ENCODE measurements at regions not wholly inside any gene's neighbourhood (a gene's known extent, or its start where the extent isn't known, plus 50 kb on each side); places are given as distances from the start of the nearest gene placed in this dataset.

DNA sequence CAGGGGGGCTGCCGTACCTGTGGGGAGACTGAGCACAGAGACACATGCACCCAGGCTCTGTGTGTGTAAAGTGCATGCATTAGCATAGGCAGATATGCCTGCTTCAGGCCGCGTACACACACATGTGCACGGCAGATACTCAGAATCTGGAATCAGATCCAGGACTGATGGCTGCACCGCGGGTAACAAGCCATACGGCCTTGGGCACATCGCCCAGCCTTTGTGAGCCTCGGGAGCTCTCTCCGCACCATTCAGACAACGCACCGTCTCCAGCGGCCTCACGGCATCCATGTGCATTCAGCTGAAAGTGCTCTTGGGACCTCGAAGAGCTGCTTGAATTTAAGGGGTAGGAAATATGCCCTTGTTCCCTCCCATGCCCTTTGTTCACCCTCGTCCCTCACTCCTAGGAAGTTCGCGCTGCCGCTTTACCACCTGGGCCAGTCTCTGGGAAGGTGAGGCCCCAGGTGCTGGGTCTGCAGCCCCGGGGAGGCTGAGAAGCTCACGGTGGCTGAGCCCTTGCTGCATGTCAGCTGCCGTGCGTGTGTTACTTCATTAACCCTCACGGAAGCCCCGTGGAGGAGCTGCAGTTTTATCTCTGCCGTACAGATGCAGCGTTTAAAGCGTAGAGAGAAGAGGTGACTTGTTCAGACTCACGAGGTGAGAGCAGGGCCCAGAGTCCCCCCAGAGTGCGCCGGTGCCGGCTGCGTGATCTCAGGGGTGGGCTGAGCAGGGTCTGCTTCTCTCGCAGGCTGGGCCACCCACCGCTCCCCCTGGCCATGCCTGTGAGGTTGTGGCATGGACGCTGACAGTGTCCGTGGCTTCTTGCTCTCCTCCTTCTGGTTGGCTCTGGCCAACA is 377.7 kb upstream of the MYT1L start:
- no peak for DNase-seq (ENCODE audit: extremely low read depth in 1 of 2, low read depth in 1 of 2)

- DNase-seq (ENCODE audit: extremely low read depth in 1 of 2, low read depth in 1 of 2), result no peak
Measured at GRCh38 chr2:2707206-2707991, 376.3 kb upstream of the MYT1L start.

GRCh38 chr2:2706306-2706705 is 375.2 kb upstream of the MYT1L start:
- DNase-seq (ENCODE audit: extremely low read depth in 1 of 2, low read depth in 1 of 2), result no peak

GRCh38 chr2:2705871-2706270 is 374.8 kb upstream of the MYT1L start:
- no peak for DNase-seq (ENCODE audit: extremely low read depth in 1 of 2, low read depth in 1 of 2)

- DNase-seq (ENCODE audit: extremely low read depth in 1 of 2, low read depth in 1 of 2), result no peak
Measured at GRCh38 chr2:2704428-2705090, 373.5 kb upstream of the MYT1L start.

GRCh38 chr2:2703762-2704427 is 372.8 kb upstream of the MYT1L start:
- DNase-seq (ENCODE audit: extremely low read depth in 1 of 2, low read depth in 1 of 2), result no peak

DNA sequence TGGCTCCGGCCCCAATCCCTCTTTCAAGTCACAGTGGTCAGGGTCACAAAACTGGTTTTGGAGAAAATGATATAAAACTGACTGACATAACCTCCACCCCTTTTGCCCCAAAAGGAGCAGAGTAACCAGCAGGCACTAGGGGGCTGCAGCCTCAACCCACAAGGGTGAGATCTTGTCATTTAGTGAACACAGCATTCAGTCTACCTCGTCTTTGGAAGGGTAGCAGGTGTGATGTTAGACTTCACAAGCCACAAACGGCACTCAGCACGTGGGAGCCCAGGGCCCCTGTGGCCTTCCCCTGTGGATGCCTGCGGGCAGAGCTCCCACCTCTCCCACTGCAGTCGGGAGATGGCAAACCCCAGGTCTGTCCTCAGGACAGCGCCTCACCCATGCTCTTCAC is 372.1 kb upstream of the MYT1L start:
- no peak for DNase-seq (ENCODE audit: extremely low read depth in 1 of 2, low read depth in 1 of 2)

GRCh38 chr2:2702385-2702784 is 371.3 kb upstream of the MYT1L start:
- no peak for DNase-seq (ENCODE audit: extremely low read depth in 1 of 2, low read depth in 1 of 2)

DNA sequence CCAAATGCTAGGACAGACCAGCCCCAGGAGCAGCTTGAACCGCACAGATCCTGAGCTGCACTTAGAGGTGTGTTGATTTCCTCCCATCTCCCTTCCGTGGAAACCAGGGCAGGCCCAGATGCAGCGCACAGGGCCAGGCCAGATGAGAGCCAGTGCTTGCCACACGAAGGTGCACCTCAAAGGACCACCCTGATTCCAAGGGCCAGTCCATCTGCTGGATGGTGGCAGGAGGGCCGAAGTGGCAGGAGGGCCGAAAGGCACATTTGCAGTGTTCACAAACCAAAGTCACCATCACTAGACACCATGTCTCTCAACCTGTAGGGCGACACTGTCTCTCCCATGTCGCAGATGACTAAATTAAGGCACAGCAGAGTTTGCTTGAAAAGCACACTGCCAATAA is 370.7 kb upstream of the MYT1L start:
- DNase-seq (ENCODE audit: extremely low read depth in 1 of 2, low read depth in 1 of 2), result no peak

DNA sequence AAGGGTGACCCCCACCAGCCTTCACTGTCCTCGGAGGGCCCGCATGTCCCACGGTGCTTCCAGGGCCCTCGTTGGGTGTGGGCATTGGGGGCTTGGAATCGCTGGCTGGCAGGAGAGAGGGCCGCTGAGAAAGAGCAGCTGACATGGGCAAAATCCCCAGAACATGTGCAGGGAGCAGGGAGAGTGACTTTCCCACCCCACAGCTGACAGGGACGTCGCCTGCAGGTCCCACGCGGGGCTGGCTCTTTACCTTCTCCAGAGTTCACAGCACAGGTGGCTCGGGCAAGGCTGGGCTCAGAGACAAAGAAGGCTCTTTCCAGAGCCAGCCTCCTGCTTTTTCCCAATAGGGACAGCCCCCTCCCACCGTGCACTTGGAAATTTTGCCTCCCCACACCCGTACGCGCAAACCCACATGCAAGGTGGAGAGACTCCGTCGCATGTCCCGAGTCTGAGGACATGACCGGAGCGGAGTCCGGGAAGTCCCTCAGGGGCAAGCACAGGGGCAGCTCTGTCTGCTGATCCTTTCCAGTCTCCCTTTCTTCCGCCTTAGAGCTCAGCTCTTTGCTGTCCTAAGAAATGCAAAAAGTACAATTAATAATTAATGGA is 370.2 kb upstream of the MYT1L start:
- no peak for DNase-seq (ENCODE audit: extremely low read depth in 1 of 2, low read depth in 1 of 2)

DNA sequence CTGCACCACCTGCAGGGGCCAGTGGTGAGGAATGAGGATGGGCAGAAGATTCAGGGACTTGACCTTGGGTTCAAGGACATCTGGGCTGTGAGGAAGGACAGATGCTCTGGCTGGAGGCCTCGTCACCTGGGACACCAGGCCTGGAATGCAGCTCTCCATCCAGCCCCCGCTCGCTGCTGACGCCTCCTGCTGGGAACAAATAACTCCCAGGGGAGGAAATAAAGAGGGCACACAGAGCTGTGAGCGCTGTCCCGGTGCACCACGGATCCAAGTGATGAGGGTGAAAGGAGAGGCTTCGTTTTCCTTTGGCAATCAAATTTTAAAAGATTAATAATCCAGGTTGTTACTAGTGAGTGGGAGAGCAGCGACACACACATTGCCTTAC is 368.0 kb upstream of the MYT1L start:
- DNase-seq (ENCODE audit: extremely low read depth in 1 of 2, low read depth in 1 of 2), result no peak

DNA sequence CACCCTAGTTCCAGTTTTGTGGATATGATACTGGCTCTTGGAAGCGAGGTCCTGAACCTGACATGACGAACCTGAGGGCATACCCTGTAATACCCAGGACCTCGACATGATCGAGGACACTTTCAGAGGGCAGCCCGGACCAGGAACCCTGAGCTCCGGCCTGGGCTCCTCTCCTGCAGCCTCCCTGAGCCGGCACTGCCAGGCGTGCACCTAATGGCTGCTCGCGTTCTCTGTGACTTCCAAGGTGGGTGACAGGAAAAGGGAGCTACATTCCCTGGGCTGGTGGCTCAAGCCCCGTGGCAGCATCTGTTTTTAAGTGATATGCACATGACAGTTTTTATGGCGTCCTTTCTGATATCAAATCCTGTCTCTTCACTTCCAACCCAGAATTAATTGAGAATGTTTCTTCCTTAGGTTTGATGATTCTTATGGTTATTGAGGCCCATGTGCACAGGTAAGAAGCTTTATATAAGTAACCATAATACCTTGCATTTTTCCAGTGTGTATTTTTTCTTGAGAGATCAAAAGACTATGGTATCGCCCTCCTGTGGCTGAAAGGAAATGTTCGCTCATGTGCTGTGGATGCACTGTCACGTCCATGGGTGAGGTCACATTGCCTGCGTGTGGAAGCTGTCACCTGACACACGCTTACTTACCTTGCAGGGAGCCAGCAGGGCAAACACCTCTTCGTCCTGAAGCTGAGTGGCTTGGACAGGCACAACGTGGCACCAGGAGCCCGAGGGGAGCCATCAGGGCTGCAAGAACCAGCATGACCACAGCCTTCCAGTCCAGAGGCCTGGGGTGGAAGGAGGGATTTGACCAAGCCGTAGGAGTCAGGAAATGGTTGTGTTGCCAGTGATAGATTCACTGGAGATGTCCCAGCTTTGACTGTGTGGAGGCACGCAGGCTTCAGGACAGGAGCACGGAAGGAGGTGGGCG is 367.4 kb upstream of the MYT1L start:
- no peak for DNase-seq (ENCODE audit: extremely low read depth in 1 of 2, low read depth in 1 of 2)

GRCh38 chr2:2696733-2697455 is 365.8 kb upstream of the MYT1L start:
- no peak for DNase-seq (ENCODE audit: extremely low read depth in 1 of 2, low read depth in 1 of 2)

DNA sequence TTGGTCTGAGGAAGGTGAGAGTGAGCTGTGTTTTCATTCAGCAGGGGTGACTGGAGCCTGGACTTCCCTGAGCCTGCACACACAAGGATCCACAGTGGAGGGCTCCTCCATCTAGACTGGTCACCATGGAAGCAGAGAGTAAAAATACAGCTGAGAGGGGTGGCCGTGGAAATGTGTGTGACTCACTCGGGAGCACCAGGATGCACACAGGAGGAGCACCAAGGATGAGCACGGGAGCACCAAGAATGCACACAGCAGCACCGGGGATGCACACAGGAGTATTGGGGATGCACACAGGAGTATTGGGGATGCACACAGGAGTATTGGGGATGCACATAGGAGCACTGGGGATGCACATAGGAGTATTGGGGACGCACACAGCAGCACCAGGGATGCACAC is 365.2 kb upstream of the MYT1L start:
- no peak for DNase-seq (ENCODE audit: extremely low read depth in 1 of 2, low read depth in 1 of 2)

DNA sequence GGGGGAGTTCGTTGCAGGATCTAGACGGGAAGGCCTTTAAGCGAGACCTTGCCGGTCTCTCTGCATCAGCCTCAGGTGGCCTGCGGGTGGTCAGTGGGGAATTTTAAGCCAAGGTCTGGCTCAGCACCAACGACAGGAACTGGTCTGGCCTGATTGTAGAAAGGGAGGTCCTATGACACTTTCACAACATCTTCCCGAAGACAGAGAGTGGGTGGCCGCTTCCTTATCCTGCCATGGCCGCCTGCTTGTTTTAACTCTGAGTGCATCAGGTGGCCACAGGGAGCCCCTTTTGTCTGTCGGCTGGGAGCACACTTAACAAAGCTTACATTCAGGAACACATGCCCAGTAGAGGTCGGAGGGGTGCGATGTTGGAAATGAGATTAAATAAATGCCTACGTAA is 363.7 kb upstream of the MYT1L start:
- no peak for DNase-seq (ENCODE audit: extremely low read depth in 1 of 2, low read depth in 1 of 2)

DNA sequence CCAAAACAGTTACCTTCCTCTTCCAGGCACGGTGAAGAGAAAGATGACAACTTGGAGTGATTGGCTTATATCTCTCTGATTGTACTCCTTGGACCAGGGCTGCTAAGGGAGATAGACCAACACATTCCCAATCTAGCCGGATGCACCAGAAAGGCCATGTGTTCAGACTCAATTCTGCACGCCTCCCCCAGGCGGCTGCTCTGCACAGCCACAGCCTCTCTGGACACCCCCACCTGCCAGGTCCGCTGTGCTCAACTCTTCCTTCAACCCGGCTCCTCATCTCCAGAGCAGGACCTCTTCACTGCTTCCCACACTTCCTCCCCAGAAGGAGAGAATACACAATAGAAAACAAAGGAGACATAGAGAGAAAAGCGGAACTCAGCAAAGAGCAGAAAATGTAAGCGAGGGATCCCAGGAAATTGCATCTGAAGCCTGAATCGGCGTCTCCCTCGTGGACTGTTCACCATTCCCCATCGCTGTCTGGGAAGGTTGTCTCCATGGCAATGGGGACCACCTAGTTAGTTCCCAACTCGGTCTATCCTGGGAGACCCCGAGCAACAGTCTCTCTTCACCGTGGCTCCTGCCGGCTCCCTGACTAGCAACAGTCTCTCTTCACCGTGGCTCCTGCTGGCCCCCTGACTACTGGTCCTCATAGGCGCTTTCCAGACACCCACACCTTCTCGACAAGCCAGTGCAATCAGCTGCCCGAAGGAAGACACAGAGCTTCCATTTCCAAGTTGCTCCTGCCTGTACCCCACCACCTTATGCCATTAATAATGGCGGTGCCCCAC is 361.7 kb upstream of the MYT1L start:
- no peak for DNase-seq (ENCODE audit: extremely low read depth in 1 of 2, low read depth in 1 of 2)

GRCh38 chr2:2691419-2691818 is 360.3 kb upstream of the MYT1L start:
- no peak for DNase-seq (ENCODE audit: extremely low read depth in 1 of 2, low read depth in 1 of 2)

GRCh38 chr2:2690985-2691384 is 359.9 kb upstream of the MYT1L start:
- no peak for DNase-seq (ENCODE audit: extremely low read depth in 1 of 2, low read depth in 1 of 2)

All from activated CD8-positive, alpha-beta memory T cell treated with anti-CD3 and anti-CD28 coated beads for 1 hour (primary cell).